SK-N-SH (cell line): ENCODE measurements at regions not wholly inside any gene's neighbourhood (a gene's known extent, or its start where the extent isn't known, plus 50 kb on each side); places are given as distances from the start of the nearest gene placed in this dataset.

Experiments
- CTCF ChIA-PET: fragments of 300-600, 350-600 bp; formaldehyde crosslinking; extraction: SDS; loops from one replicate; lab custom pipeline; 2021; lab: Yijun Ruan, JAX
- POLR2A ChIA-PET: fragments of 350-600 bp; sonication (Branson Sonifier 250); formaldehyde crosslinking; extraction: SDS; loops from one replicate; lab custom pipeline; 2020; ENCODE audit warnings: antibody characterized with exemption, inconsistent platforms; lab: Yijun Ruan, JAX
- DNase-seq: peaks from one replicate; pipeline ENCODE4 v3.0.0; 2012
- H2AFZ ChIP-seq: fragments of 200-600 bp; sonication (generic); 2 replicates; pipeline ENCODE4 v1.8.1; 2016; ENCODE audit warnings: antibody characterized with exemption, mild to moderate bottlenecking, low read depth
- H3F3A ChIP-seq: fragments of 200-600 bp; sonication (generic); replicated peaks from 2 replicates; pipeline ENCODE3; 2016; ENCODE audit warnings: antibody characterized with exemption, mild to moderate bottlenecking; ENCODE audit not compliant: insufficient read depth
- H3K27ac ChIP-seq, 2 experiments: fragments of 200-500 bp in 1 of 2; fragments of 200-600 bp in 1 of 2; sonication (Bioruptor generic) in 1 of 2; sonication (generic), shearing (Covaris generic) in 1 of 2; 2 replicates each; pipeline versions ENCODE4 v1.5.1 to v1.6.1; 2014 to 2016; ENCODE audit warnings: low read depth in 2 of 2, inconsistent platforms in 1 of 2, low read length in 1 of 2, mild to moderate bottlenecking in 1 of 2, mixed read lengths in 1 of 2
- H3K27me3 ChIP-seq: fragments of 200-600 bp; sonication (generic), shearing (Covaris generic); 2 replicates; pipeline ENCODE4 v1.6.1; 2016; ENCODE audit warnings: mixed run types; ENCODE audit not compliant: insufficient read depth
- H3K36me3 ChIP-seq, 2 experiments: fragments of 200-500 bp in 1 of 2; fragments of 200-600 bp in 1 of 2; sonication (Bioruptor generic) in 1 of 2; sonication (generic) in 1 of 2; replicated peaks in 1 of 2; 2 replicates each; pipeline versions ENCODE3 to v1.5.1; 2014 to 2016; ENCODE audit warnings: low read length in 1 of 2, mild to moderate bottlenecking in 1 of 2; ENCODE audit not compliant: insufficient read depth in 2 of 2, control insufficient read depth in 1 of 2
- H3K4me1 ChIP-seq, 2 experiments: fragments of 200-500 bp in 1 of 2; fragments of 200-600 bp in 1 of 2; sonication (Bioruptor generic) in 1 of 2; sonication (generic), shearing (Covaris generic) in 1 of 2; 2 replicates each; pipeline versions ENCODE4 v1.5.1 to v1.6.1; 2014 to 2016; ENCODE audit warnings: low read depth in 1 of 2, low read length in 1 of 2, mixed run types in 1 of 2; ENCODE audit not compliant: insufficient read depth in 2 of 2, control insufficient read depth in 1 of 2
- H3K4me2 ChIP-seq: fragments of 200-600 bp; sonication (generic), shearing (Covaris generic); 2 replicates; pipeline ENCODE4 v1.6.1; 2017; ENCODE audit warnings: mixed run types
- H3K4me3 ChIP-seq, 2 experiments: fragments of 200-500 bp in 1 of 2; fragments of 200-600 bp in 1 of 2; sonication (Bioruptor generic) in 1 of 2; sonication (generic), shearing (Covaris generic) in 1 of 2; 2 replicates each; pipeline versions ENCODE4 v1.5.1 to v1.8.1; 2014 to 2016; ENCODE audit warnings: low read depth in 2 of 2, inconsistent platforms in 1 of 2, low read length in 1 of 2, mild to moderate bottlenecking in 1 of 2, mixed read lengths in 1 of 2, moderate library complexity in 1 of 2
- H3K79me2 ChIP-seq: fragments of 200-600 bp; sonication (generic); 2 replicates; pipeline ENCODE4 v1.8.1; 2017; ENCODE audit warnings: mild to moderate bottlenecking; ENCODE audit not compliant: insufficient read depth
- H3K9ac ChIP-seq: fragments of 200-600 bp; sonication (generic); 2 replicates; pipeline ENCODE4 v1.6.1; 2017; ENCODE audit warnings: mixed run types
- H3K9me2 ChIP-seq: fragments of 200-600 bp; sonication (generic); 2 replicates; pipeline ENCODE4 v1.6.1; 2017; ENCODE audit warnings: mixed run types
- H3K9me3 ChIP-seq: fragments of 200-600 bp; sonication (generic); 2 replicates; pipeline ENCODE4 v1.6.1; 2017; ENCODE audit warnings: mixed run types, mild to moderate bottlenecking, moderate library complexity
- H4K20me1 ChIP-seq: fragments of 200-600 bp; sonication (generic); 2 replicates; pipeline ENCODE4 v1.6.1; 2017; ENCODE audit warnings: mild to moderate bottlenecking, mixed run types; ENCODE audit not compliant: insufficient read depth
- ELF1 ChIP-seq: IDR thresholded peaks from 2 replicates; pipeline ENCODE4 v1.4.0; 2012
- EP300 ChIP-seq, 2 experiments: IDR thresholded peaks; 2 replicates each; pipeline versions ENCODE4 v1.4.0 to v1.6.1; 2012; ENCODE audit warnings: borderline replicate concordance in 1 of 2, low read depth in 1 of 2, low read length in 1 of 2
- EZH2phosphoT487 ChIP-seq: fragments of 200-600 bp; sonication (generic); IDR thresholded peaks from 2 replicates; pipeline ENCODE4 v1.6.1; 2017; ENCODE audit warnings: low read depth, mixed run types, mild to moderate bottlenecking, antibody characterized with exemption, moderate library complexity, borderline replicate concordance
- GABPA ChIP-seq: IDR thresholded peaks from 2 replicates; pipeline ENCODE4 v1.4.0; 2012; ENCODE audit warnings: low read depth, mild to moderate bottlenecking
- GATA2 ChIP-seq: sonication (generic); formaldehyde crosslinking; IDR thresholded peaks from 2 replicates; pipeline ENCODE4 v1.5.0; 2020; ENCODE audit warnings: mild to moderate bottlenecking, missing genetic modification reagents
- JUND ChIP-seq: IDR thresholded peaks from 2 replicates; pipeline ENCODE4 v1.4.0; 2012
- NFIC ChIP-seq: IDR thresholded peaks from 2 replicates; pipeline ENCODE4 v1.4.0; 2012; ENCODE audit warnings: borderline replicate concordance
- RAD21 ChIP-seq: IDR thresholded peaks from 2 replicates; pipeline ENCODE4 v1.6.1; 2012; ENCODE audit warnings: mild to moderate bottlenecking, low read length
- RCOR1 ChIP-seq: fragments of 150-350 bp; IDR thresholded peaks from 2 replicates; pipeline ENCODE4 v1.6.1; 2017; ENCODE audit warnings: antibody characterized with exemption, low read length
- RXRA ChIP-seq: IDR thresholded peaks from 2 replicates; pipeline ENCODE4 v1.4.0; 2012; ENCODE audit warnings: low read depth, mild to moderate bottlenecking, borderline replicate concordance
- SMC3 ChIP-seq: IDR thresholded peaks from 2 replicates; pipeline ENCODE4 v1.6.1; 2012; ENCODE audit warnings: low read depth, low read length, improper control_type of control experiment
- TAF1 ChIP-seq: IDR thresholded peaks from 2 replicates; pipeline ENCODE4 v1.6.1; 2012; ENCODE audit warnings: low read depth, mild to moderate bottlenecking, low read length, moderate library complexity, borderline replicate concordance
- TEAD4 ChIP-seq: IDR thresholded peaks from 2 replicates; pipeline ENCODE4 v1.4.0; 2012; ENCODE audit warnings: mild to moderate bottlenecking, borderline replicate concordance; ENCODE audit not compliant: insufficient read depth
- WGBS: methylation state at CpG from one replicate; pipeline ENCODE4 v1.1.6; 2017; ENCODE audit warnings: low lambda C conversion rate; 5-methylcytosine and 5-hydroxymethylcytosine counted together
- TF ChIP-seq, protein P1 (sequence below): IDR thresholded peaks from 2 replicates; pipeline ENCODE4 v1.4.0; 2012; ENCODE audit warnings: low read depth, borderline replicate concordance
- TF ChIP-seq, protein P2 (sequence below): IDR thresholded peaks from 2 replicates; pipeline ENCODE4 v1.4.0; 2012; ENCODE audit warnings: low read depth
- TF ChIP-seq, protein P3 (sequence below): IDR thresholded peaks from 2 replicates; pipeline ENCODE4; 2012

DNA sequence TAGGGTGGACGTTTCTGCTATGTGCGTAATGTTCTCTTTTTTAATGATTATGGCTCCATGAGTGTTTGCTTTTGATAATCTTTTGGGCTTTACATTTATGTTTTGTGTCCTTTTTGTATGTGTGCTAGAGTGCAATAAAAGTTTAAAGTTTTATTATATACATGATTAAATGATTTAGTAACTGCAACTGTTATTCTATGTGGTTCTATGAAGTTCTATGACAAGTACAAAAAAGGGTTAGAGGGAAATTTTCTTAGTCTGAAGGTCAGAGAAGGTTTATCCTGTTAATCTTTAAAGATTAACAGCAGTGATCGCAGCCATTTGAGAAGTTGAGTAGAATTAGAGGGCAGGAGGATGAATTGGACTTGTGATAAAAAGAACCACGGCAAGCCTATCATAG is 386.4 kb upstream of the CHRM3 start:
- Histone ChIP-seq H3K4me2 (no peak overlapping the region), H3K79me2 (no peaks in the 10 kb centered on the region), H4K20me1 (no peaks in the 10 kb centered on the region), H3K9ac (no peak overlapping the region), H2AFZ (no peak overlapping the region), H3K27me3 (no peaks in the 10 kb centered on the region), H3K4me1 (no peaks in the 10 kb centered on the region), H3K9me2 (no peaks in the 10 kb centered on the region), H3F3A (no peaks in the 10 kb centered on the region), H3K27ac (no peak overlapping the region), H3K9me3 (no peaks in the 10 kb centered on the region), H3K36me3 (no peaks in the 10 kb centered on the region), H3K4me3 (no peak overlapping the region)
- no peak for DNase-seq
- TF ChIP-seq, protein P1, sequence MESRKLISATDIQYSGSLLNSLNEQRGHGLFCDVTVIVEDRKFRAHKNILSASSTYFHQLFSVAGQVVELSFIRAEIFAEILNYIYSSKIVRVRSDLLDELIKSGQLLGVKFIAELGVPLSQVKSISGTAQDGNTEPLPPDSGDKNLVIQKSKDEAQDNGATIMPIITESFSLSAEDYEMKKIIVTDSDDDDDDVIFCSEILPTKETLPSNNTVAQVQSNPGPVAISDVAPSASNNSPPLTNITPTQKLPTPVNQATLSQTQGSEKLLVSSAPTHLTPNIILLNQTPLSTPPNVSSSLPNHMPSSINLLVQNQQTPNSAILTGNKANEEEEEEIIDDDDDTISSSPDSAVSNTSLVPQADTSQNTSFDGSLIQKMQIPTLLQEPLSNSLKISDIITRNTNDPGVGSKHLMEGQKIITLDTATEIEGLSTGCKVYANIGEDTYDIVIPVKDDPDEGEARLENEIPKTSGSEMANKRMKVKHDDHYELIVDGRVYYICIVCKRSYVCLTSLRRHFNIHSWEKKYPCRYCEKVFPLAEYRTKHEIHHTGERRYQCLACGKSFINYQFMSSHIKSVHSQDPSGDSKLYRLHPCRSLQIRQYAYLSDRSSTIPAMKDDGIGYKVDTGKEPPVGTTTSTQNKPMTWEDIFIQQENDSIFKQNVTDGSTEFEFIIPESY: no peak
- TF ChIP-seq, protein P2, sequence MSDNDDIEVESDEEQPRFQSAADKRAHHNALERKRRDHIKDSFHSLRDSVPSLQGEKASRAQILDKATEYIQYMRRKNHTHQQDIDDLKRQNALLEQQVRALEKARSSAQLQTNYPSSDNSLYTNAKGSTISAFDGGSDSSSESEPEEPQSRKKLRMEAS: no peak
- TF ChIP-seq ELF1: no peak
- no peak for TF ChIP-seq TEAD4
- no peak for TF ChIP-seq GATA2 (CRISPR knock-in tag)
- TF ChIP-seq SMC3: no peak
- TF ChIP-seq JUND: no peak
- TF ChIP-seq RCOR1: no peak
- no peak for TF ChIP-seq GABPA
- TF ChIP-seq, protein P3, sequence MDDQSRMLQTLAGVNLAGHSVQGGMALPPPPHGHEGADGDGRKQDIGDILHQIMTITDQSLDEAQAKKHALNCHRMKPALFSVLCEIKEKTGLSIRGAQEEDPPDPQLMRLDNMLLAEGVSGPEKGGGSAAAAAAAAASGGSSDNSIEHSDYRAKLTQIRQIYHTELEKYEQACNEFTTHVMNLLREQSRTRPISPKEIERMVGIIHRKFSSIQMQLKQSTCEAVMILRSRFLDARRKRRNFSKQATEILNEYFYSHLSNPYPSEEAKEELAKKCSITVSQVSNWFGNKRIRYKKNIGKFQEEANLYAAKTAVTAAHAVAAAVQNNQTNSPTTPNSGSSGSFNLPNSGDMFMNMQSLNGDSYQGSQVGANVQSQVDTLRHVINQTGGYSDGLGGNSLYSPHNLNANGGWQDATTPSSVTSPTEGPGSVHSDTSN: no peak
- no peak for TF ChIP-seq RAD21
- no peak for TF ChIP-seq RXRA
- no peak for TF ChIP-seq NFIC
- no peak for TF ChIP-seq TAF1
- no peak for TF ChIP-seq EZH2phosphoT487
- TF ChIP-seq EP300 (IDR thresholded peaks at IDR 0.05; ENCODE audit: borderline replicate concordance in 1 of 2, low read depth in 1 of 2, low read length in 1 of 2): no peak
- ChIA-PET CTCF (no interaction called here), POLR2A (no interaction called here)
- 45% methylated on average over 4 of the region's 4 CpGs for WGBS

DNA sequence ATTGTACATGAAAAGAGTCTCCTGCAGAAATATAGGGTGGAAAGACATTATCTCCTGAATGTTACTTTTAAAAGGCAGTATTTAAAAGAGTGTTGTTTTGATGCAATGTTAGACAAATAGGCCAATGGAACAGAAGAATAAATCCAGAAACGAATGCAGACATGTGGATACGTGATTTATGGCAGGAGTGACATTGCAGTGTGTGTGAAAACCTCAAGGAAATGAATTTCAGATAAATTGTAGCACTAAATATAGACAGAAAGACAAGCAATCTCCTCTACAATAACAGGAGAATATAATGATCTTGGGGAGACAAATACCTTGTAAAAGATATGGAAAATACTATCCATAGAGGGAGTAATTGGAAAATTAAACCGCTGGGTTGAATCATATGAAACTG is 387.8 kb upstream of the CHRM3 start:
- no peaks in the 10 kb centered on the region for H3K4me1 ChIP-seq
- no peaks in the 10 kb centered on the region for H3F3A ChIP-seq
- H2AFZ ChIP-seq: no peak overlapping the region
- H3K9me2 ChIP-seq: no peaks in the 10 kb centered on the region
- H3K4me3 ChIP-seq: no peak overlapping the region
- H4K20me1 ChIP-seq: no peaks in the 10 kb centered on the region
- H3K9ac ChIP-seq: no peak overlapping the region
- H3K27me3 ChIP-seq: no peaks in the 10 kb centered on the region
- H3K27ac ChIP-seq: no peak overlapping the region
- no peak overlapping the region for H3K4me2 ChIP-seq
- H3K36me3 ChIP-seq: no peaks in the 10 kb centered on the region
- DNase-seq: no peak
- TF ChIP-seq RAD21: no peak
- TF ChIP-seq, protein P2: no peak
- TF ChIP-seq, protein P1: no peak
- H3K79me2 ChIP-seq: no peaks in the 10 kb centered on the region
- no peaks in the 10 kb centered on the region for H3K9me3 ChIP-seq
- CTCF ChIA-PET: interaction anchor here (0.6 kb wide), 1 partner anchor 1704 kb away, joined by 3 read pairs; no protein-coding TSS in a partner anchor
- WGBS: 37% methylated on average over 3 of the region's 3 CpGs
- POLR2A ChIA-PET: no interaction called here
